ENCODE measurements at regions not wholly inside any gene's neighbourhood (a gene's known extent, or its start where the extent isn't known, plus 50 kb on each side); places are given as distances from the start of the nearest gene placed in this dataset.

DNA sequence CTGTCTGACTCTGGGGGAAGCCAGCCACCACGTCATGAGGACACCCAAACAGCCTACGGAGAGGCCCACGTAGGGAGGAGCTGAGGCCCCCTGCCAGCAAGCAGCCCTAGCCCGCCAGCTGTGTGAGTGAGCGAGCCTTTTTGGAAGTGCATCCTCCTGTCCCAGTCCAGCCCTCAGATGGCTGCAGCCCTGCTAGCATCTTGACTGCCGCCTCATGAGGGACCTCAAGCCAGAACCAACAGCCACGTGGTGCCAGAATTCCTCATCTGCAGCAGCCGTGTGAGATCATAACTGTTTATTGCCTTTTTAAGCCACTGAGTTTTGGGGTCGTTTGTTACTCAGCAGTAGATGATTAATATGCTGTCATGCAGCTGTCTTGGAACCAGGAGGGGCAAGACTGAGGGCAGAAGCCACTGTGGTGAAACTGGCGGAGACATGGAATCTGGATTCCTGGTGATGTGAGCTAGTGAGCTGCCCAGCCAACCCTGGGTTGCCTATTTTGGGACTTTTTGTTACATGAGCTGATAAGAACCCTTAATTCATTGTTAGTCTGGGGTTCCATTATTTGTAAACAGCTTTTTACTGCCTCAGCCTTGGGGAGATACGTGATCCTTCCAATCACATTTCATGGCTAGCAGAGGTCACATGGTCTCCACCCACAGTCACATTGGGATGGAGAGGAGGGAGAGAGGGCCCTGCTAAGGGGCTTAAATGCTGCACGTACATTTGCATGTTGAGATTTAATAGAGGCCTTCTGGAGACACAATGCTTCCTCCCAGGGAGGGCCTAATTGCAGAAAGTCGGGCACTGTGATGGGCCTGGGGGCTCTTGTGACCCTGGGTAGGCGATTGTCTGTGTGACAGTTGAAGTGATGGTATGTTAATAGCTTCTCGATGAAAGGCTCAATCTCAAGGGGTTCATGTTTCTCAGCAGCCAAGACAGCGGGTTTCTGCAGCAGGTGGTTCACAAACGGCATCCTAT lies 73.8 kb downstream of the RPLP1 start:
- ATAC-seq (peak in 1 of 2 donors; percentile 51), DNase-seq (peak; percentile 54)
- intact Hi-C loops (cut with DNase I), result no loop called here

DNA sequence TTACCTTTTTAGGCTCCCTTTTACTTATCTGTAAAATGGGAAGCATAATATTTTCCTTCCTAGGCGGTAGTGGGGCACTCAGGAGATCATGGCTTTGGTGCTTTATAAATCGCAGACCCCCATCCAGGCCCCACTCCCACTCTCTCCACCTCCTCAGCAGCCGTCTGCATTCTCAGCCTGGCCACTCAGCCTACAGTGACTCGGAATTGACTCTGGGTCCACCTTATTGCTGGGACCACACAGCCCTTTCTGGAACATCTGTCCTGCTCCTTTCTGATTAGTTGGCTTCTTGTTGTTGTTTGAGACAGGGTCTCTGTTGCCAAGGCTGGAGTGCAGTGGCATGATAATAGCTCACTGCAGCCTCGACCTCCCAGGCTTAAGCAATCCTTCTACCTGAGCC lies 76.5 kb downstream of the RPLP1 start:
- DNase-seq (no peak), ATAC-seq (no peak)
- intact Hi-C loops (cut with DNase I), result no loop called here

DNA sequence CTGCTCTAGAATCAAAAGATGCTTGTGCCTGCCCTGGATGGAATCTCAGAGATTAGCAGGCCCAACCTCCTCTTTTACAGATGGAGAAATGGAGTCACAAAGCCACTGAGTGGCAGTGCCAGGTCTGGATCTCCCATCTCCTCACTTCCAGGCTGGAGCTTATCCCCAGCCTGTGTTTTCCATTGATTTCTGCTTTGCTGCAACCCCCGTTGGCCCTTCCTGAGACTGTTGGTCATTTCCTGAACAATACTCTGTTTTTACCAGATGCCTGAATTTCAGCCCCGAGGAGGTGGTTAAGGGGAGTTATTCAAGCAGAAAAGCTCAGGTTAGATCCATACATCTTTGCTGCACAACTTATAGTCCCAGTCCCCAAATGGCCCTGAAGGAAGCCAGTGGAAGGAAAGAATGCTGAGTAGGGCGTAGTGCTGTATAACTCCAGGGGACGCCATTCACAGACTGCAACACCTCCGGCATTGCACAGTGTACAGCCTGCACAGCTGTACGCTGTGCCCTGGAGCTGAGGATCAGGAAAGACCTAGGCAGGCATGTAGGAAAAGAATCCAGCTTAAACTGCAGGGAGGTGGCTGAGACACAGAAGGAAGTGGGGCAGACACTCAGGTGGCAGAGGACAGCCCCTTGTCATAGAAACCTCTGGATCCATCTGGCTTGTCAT lies 77.5 kb downstream of the RPLP1 start:
- intact Hi-C loops (cut with DNase I), result loop anchor here in 1 of 2 donors (10.0 kb wide), 1 partner anchor 55 kb away; no protein-coding TSS in a partner anchor
- ATAC-seq, result no peak

DNA sequence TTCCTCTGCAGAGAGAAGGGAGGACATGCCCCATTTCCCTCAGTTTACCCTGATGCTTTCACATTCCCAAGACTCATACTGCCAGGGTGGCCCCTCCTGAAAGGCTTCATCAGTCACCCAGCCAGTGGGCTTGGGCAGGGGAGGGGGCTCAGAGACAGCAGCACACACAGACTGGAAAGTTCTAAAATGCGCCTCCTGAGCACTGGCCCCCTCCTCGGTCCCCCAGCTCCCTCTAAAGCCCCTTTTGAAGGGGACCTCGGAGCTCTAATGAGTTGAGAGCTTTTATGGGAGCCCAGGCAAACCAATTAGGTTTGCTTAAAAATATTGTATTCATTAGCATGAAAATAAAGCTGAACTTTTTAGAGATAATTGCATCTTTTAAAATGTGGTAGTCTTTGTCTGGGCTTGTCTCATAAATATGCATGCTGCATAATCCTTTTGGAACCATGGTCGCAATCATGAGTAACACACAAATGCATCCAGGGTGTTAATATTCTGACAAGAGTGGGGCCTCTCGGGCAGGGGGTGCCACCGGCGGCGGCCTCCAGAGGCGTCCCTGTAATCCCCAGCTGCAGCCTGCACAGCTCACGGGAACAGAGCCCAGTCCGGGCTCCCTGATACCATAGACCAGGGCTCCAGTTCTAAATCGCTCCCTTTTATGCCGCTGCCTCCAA lies 78.5 kb downstream of the RPLP1 start:
- peak; percentile 32 to 44 for ATAC-seq
- DNase-seq, result no peak
- intact Hi-C loops (cut with DNase I), result loop anchor here in 1 of 2 donors (10.0 kb wide), 1 partner anchor 56 kb away; no protein-coding TSS in a partner anchor

More for the DNA sequence above, 77.5 kb downstream of the RPLP1 start:
- DNase-seq, result no peak

DNA sequence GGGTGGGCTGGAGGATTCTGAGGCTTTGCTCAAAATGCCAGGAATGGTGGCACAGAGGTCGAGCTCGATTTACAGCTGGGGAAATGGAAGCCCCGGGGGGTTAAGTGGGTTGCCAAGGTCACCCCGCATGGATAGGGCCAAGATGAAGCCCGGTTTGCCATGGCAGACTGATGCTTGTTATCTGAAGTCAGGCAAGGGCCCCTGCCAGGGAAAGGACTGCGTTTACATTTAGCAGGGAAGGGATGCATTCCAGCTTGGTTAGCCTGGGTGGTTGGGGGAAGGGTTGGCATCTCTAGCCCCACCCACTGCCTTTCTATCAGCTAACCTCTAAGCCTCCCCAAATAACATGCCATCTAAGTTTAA lies 79.0 kb downstream of the RPLP1 start:
- intact Hi-C loops (cut with DNase I), result loop anchor here in 1 of 2 donors (10.0 kb wide), 1 partner anchor 57 kb away; no protein-coding TSS in a partner anchor
- ATAC-seq, result peak; percentile 32 to 47
- DNase-seq, result no peak

DNA sequence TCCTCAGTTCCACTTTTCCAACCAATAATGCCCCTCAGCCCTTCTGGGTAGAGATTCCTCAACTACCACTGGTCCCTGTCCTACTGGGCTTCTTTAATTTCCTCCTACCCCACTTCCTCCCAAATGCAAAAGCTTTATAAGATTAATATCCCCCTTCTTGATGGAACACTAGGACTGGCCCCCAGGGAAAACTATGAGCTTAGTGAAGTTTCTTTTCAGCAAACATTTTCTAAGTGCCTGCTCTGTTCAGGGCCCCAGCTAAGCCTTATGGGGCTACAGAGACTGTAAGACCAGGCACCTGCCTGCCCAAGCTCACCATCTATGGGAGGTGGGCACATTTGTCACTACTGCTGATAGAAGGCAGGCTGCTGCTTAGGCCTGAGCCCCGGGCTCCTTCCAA lies 79.4 kb downstream of the RPLP1 start:
- ATAC-seq (no peak), DNase-seq (no peak)
- intact Hi-C loops (cut with DNase I), result loop anchor here in 1 of 2 donors (10.0 kb wide), 1 partner anchor 57 kb away; no protein-coding TSS in a partner anchor

DNA sequence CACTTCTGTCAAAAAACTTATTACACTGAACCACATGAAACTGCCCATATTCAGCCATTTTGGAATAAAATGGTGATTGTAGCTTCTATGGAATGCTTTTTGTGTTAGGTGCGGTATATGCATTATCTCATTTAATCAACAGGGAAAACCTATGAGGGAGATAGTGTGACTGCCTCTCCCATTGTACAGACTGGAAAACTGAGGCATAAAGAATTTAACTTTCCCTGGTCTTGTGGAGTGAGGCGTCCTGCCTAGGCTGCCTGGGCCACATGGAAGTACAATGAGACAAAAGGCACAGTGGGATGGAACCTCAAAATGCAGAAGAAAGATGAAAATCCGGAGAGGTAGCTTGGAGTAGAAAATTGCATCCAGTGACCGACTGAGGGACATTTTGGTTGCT lies 80.2 kb downstream of the RPLP1 start:
- intact Hi-C loops (cut with DNase I), result loop anchor here in 1 of 2 donors (10.0 kb wide), 1 partner anchor 58 kb away; no protein-coding TSS in a partner anchor
- no peak for DNase-seq
- ATAC-seq, result no peak

DNA sequence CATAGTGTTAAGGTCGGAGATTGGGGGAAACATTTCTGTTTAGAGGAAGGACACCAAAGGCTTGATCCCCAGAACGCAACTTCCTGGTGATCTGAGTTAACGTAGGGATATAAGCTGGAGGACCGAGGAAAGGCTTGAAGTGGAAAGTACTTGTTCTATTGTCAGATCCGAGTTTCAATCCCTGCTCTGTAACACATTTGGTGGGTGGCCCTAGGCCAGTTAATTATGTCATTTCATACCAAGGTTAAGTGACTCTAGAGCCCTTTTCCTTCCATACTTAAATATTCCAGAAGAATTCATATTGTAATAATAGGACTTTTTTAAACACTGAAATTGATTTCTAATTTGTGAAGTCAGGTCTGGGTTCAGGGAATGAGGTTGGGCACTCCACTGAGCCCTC lies 80.9 kb downstream of the RPLP1 start:
- intact Hi-C loops (cut with DNase I), result loop anchor here in 1 of 2 donors (10.0 kb wide), 1 partner anchor 59 kb away; no protein-coding TSS in a partner anchor
- no peak for DNase-seq
- no peak for ATAC-seq

DNA sequence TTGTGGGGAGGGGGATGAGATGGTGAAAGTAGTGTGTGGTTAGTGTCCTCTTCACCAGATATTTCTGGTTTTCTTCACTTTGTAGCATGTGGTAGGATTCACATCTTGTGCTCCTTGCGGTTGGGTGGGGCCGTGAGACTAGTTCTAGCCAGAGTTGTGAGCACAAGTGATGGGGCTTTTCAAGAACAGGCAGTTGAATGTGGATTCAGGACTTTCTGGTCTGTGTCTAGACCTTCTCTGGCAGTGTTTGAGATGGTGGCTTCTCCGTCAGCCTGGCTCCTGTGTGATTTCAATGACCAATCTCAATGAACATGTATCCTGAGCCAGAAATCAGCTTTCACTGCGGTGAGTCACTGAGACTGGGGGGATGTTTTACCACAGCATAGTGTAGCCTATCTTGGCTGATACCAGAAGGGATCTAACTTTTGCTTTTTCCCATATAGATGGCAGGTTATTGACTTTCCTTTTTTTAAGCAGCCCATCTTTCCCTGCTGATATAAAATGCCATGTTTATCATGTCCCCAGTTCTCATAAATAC lies 82.6 kb downstream of the RPLP1 start:
- intact Hi-C loops (cut with DNase I), result loop anchor here in 1 of 2 donors (10.0 kb wide), 1 partner anchor 60 kb away; no protein-coding TSS in a partner anchor
- no peak for ATAC-seq
- no peak for DNase-seq

DNA sequence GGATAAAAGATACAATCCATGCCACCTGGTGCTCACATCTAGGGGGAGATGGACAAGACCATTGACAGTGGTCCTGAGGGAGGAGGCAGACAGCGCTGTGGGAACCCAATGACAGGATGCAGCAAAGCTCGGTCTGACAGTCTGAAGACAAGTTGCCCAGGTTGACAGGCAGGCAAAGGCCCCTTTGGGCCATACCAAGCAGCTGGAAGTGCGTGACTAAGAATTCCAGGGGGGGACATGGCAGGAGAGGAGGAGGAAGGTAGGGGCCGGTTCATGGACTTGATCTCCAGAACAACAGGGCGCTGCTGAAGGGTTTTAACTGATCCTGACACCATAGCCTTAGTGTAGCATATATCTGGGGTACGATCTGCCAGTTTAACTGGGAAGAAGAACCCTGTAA lies 83.4 kb downstream of the RPLP1 start:
- DNase-seq (no peak), ATAC-seq (no peak)
- intact Hi-C loops (cut with DNase I), result loop anchor here in 1 of 2 donors (10.0 kb wide), 1 partner anchor 61 kb away; no protein-coding TSS in a partner anchor

DNA sequence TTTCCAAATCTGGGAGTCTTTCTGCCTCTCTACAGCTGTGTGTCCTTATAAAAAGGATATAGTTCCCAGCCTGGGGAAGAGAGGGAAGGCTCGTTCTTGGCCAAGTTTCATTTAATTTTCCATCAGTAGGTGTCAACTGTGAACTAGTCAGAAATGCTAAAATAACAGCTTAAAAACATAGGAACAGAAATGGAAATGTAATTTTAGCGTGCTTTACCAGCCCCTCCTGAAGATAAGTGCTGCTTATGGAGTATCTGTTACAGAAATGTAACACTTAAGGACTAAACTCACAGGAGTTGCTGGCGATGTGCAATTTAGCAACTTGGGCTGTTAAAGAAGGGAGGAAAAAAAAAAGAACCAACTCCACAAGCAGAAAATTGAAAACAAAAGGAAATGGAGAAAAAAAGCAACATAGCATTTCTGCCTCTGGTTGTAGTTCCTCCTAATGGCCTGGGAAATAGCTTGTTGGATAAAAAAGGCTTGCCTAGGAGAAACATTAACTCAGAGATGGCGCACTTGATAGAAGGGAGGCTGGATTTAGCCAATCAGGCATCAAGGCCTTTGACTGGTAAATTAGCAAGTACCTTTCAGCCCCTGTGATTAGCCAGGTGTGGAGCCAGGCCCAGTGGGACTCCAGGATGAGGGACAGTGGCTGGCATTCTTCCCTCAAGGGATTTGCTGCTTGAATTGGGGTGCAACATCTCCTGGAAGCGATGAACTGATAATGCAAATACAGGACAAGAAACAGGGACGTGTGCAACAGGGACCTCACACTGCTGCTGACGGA lies 84.3 kb downstream of the RPLP1 start:
- ATAC-seq (no peak), DNase-seq (no peak)
- intact Hi-C loops (cut with DNase I), result loop anchor here in 1 of 2 donors (10.0 kb wide), 1 partner anchor 62 kb away; no protein-coding TSS in a partner anchor

DNA sequence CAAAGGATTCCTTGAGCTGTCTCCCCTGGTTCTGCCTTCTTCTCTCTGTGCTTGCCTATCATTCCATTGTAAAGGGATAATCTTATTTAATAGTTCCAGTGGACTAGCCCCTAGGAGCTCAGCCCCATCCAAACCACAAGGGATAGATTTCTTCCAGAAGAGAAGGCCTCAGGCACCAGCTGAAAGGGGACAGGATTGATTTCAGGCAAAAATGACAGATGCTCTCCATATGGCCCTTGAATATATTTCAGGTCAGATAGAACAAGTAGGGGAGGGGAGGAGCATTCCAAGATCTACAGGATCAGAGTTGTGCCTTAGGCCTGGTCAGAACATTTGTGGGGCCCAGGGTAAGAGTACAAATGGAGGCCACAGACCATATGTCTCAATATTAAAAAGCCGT lies 85.3 kb downstream of the RPLP1 start:
- intact Hi-C loops (cut with DNase I), result loop anchor here in 1 of 2 donors (10.0 kb wide), 1 partner anchor 63 kb away; no protein-coding TSS in a partner anchor
- DNase-seq, result no peak
- no peak for ATAC-seq

DNA sequence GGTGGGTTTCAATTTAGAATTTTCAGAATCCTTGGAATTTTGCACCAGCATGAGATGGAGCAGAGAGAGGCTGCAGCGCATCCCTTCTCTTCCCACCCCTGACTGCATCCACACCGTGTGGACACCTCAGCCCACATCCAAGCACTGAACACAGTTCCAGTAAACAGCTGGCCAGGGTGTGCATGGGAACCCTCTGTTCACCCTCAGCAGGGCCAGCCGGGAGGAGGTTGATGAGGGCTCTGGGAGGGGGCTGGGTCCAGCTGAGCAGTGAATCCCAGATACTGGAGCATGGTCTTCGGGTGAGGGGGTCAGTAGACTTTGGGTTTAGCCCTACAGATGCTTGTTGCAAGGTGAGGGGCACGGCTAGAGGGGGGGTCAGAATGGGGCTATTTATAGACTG lies 85.8 kb downstream of the RPLP1 start:
- DNase-seq (no peak), ATAC-seq (no peak)
- intact Hi-C loops (cut with DNase I), result loop anchor here in 1 of 2 donors (10.0 kb wide), 1 partner anchor 64 kb away; no protein-coding TSS in a partner anchor

DNA sequence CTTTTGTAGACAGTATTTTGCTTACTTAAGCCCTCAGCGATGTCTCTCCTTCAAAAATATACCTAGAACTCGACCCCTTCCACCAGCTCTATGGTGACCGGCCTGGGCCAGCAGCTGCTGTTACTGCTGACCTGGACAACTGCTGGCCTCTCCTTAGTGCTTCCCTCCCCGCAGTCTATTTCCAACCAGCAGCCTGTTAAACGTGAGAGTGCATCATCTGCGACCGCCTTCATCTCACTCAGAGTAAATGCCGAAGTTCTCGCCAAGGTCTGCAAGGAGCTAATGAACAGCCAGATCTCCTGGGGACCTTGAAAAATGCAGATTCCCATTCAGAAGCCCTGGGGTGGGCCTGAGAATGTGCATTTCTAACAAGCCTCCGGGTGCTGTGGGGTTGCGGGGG lies 86.7 kb downstream of the RPLP1 start:
- ATAC-seq (no peak), DNase-seq (no peak)

DNA sequence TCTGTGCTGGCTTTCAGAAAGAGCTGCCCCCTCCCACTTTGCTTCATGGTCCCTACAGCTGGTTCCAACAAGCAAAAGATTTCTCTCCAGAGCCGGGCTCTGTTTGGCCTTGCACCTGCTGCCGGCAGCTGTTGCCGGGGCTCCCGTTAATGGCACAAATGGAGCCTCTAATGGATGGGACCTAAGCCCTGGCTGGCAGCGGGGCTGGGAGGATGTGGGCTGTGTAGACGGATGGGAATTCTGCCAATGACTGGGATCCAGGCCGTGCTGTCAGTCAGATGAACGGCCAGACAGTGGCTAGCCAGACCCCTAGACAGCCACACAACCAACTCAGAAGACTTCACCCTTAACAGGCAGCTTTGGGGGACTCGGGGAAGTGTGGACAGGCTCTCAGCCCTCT lies 88.0 kb downstream of the RPLP1 start:
- ATAC-seq, result no peak
- no peak for DNase-seq
- intact Hi-C loops (cut with DNase I), result no loop called here

More for the DNA sequence above, 86.7 kb downstream of the RPLP1 start:
- intact Hi-C loops (cut with DNase I), result loop anchor here in 1 of 2 donors (10.0 kb wide), 1 partner anchor 65 kb away; no protein-coding TSS in a partner anchor

DNA sequence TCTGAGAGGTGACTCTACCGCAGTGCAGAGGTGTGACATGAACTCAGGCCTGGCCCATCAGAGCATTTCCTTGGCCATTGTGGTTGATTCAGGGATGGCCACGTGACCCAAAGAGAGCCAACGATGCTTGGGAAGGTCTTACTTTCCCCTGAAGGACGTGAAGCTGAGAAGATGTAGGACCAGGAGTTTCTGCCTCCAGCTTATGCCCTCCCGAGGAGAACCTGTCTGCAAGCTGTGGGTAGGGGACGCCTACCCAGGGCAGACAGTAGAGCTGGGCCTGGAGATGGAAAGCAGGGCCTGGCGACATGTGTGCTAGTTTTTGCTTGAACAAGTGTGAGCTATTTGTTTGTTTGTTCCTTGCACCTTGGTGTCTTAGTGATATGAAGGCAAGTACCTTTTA lies 89.4 kb downstream of the RPLP1 start:
- intact Hi-C loops (cut with DNase I), result no loop called here
- ATAC-seq (no peak), DNase-seq (no peak)

DNA sequence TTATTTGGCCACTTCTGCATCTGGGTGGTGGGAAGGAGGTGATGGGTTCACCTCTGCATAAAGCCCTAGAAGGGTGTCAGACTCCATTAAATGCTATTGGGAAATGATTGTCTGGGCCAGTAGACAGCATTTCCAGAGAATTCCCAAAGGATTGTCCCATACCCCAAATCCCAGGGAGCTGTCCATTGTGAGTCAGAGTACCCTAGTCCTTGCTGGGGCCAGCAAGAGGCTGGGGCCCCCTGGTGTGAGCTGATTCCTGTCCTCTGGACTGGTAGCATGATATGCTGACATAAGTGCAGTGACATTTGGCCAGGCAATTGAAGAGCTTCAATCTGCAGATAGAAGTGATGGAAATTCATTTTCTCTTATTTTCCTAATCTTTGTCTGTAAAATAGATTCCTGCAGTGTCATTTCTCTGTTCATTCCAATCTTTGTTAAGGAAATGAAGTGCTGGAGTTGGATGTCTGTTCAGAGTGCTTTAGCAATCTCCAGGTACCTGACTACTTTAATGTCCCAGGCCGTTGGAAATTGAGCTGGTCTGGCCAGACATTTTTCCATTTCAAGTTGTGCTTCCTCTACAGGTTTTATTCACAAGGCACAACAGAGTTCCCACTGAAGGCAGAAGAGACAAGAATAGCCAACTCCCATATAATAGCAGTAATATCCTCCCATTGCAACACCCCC lies 91.2 kb downstream of the RPLP1 start:
- ATAC-seq (no peak), DNase-seq (no peak)
- intact Hi-C loops (cut with DNase I), result no loop called here
